ENCODE measurements at regions not wholly inside any gene's neighbourhood (a gene's known extent, or its start where the extent isn't known, plus 50 kb on each side); places are given as distances from the start of the nearest gene placed in this dataset.
A peak's percentile ranks its signal among the peaks of the same experiment; 100 is the strongest.

- TF ChIP-seq POLR2A (IDR thresholded peaks at IDR 0.05; ENCODE audit: low read depth, low read length): no peak
- no peak for DNase-seq (ENCODE audit: insufficient read length, low spot score)
- FAIRE-seq: no peak
Observed at GRCh38 chr3:79878708-79879107, 110.9 kb upstream of the ROBO1 start.

GRCh38 chr3:79874646-79875045, 106.8 kb upstream of the ROBO1 start:
- no peak for TF ChIP-seq POLR2A (IDR thresholded peaks at IDR 0.05; ENCODE audit: low read depth, low read length)
- FAIRE-seq (no peak), DNase-seq (ENCODE audit: insufficient read length, low spot score) (no peak)

- FAIRE-seq (no peak), DNase-seq (ENCODE audit: insufficient read length, low spot score) (no peak)
- no peak for TF ChIP-seq POLR2A (IDR thresholded peaks at IDR 0.05; ENCODE audit: low read depth, low read length)
Observed at GRCh38 chr3:79872483-79872882, 104.7 kb upstream of the ROBO1 start.

- no peak for TF ChIP-seq POLR2A (IDR thresholded peaks at IDR 0.05; ENCODE audit: low read depth, low read length)
- DNase-seq (ENCODE audit: insufficient read length, low spot score): no peak
- FAIRE-seq: no peak
Observed at GRCh38 chr3:79871656-79872055, 103.9 kb upstream of the ROBO1 start.

- FAIRE-seq (no peak), DNase-seq (ENCODE audit: insufficient read length, low spot score) (no peak)
- no peak for TF ChIP-seq POLR2A (IDR thresholded peaks at IDR 0.05; ENCODE audit: low read depth, low read length)
Observed at GRCh38 chr3:79870313-79870620, 102.5 kb upstream of the ROBO1 start.

GRCh38 chr3:79869461-79870312, 101.9 kb upstream of the ROBO1 start:
- DNase-seq (ENCODE audit: insufficient read length, low spot score) (no peak), FAIRE-seq (no peak)
- TF ChIP-seq POLR2A (IDR thresholded peaks at IDR 0.05; ENCODE audit: low read depth, low read length): no peak

- no peak for TF ChIP-seq POLR2A (IDR thresholded peaks at IDR 0.05; ENCODE audit: low read depth, low read length)
- DNase-seq (ENCODE audit: insufficient read length, low spot score) (no peak), FAIRE-seq (no peak)
Observed at GRCh38 chr3:79866162-79866561, 98.4 kb upstream of the ROBO1 start.

GRCh38 chr3:79864077-79864476, 96.3 kb upstream of the ROBO1 start:
- DNase-seq (ENCODE audit: insufficient read length, low spot score) (no peak), FAIRE-seq (no peak)
- no peak for TF ChIP-seq POLR2A (IDR thresholded peaks at IDR 0.05; ENCODE audit: low read depth, low read length)

- FAIRE-seq (no peak), DNase-seq (ENCODE audit: insufficient read length, low spot score) (no peak)
- no peak for TF ChIP-seq POLR2A (IDR thresholded peaks at IDR 0.05; ENCODE audit: low read depth, low read length)
Observed at GRCh38 chr3:79848876-79849275, 81.1 kb upstream of the ROBO1 start.

- TF ChIP-seq POLR2A (IDR thresholded peaks at IDR 0.05; ENCODE audit: low read depth, low read length): no peak
- DNase-seq (ENCODE audit: insufficient read length, low spot score) (no peak), FAIRE-seq (no peak)
Observed at GRCh38 chr3:79847928-79848327, 80.1 kb upstream of the ROBO1 start.

GRCh38 chr3:79846148-79846933, 78.5 kb upstream of the ROBO1 start:
- DNase-seq (ENCODE audit: insufficient read length, low spot score) (peak; percentile 1), FAIRE-seq (no peak)
- TF ChIP-seq POLR2A (IDR thresholded peaks at IDR 0.05; ENCODE audit: low read depth, low read length): no peak

- DNase-seq (ENCODE audit: insufficient read length, low spot score): no peak
- TF ChIP-seq POLR2A (IDR thresholded peaks at IDR 0.05; ENCODE audit: low read depth, low read length): no peak
- no peak for FAIRE-seq
Observed at GRCh38 chr3:79845546-79845945, 77.7 kb upstream of the ROBO1 start.

- FAIRE-seq (no peak), DNase-seq (ENCODE audit: insufficient read length, low spot score) (no peak)
- TF ChIP-seq POLR2A (IDR thresholded peaks at IDR 0.05; ENCODE audit: low read depth, low read length): no peak
Observed at GRCh38 chr3:79844176-79844575, 76.4 kb upstream of the ROBO1 start.

- DNase-seq (ENCODE audit: insufficient read length, low spot score) (no peak), FAIRE-seq (no peak)
- TF ChIP-seq POLR2A (IDR thresholded peaks at IDR 0.05; ENCODE audit: low read depth, low read length): no peak
Observed at GRCh38 chr3:79843180-79843579, 75.4 kb upstream of the ROBO1 start.

GRCh38 chr3:79835701-79836100, 67.9 kb upstream of the ROBO1 start:
- no peak for FAIRE-seq
- no peak for TF ChIP-seq POLR2A (IDR thresholded peaks at IDR 0.05; ENCODE audit: low read depth, low read length)
- DNase-seq (ENCODE audit: insufficient read length, low spot score): no peak

Data from H54 (cell line).